ENCODE measurements at regions not wholly inside any gene's neighbourhood (a gene's known extent, or its start where the extent isn't known, plus 50 kb on each side); places are given as distances from the start of the nearest gene placed in this dataset.

GRCh38 chr5:101102506-101102905, 199.4 kb upstream of the ST8SIA4 start:
- TF ChIP-seq CTCF (IDR thresholded peaks at IDR 0.05; ENCODE audit: insufficient read depth, low read length, poor library complexity, severe bottlenecking): no peak
- no peak for TF ChIP-seq EZH2phosphoT487 (conservative IDR thresholded peaks at IDR 0.05; ENCODE audit: low read length)

All from SU-DHL-6 (cell line).